ENCODE measurements at regions not wholly inside any gene's neighbourhood (a gene's known extent, or its start where the extent isn't known, plus 50 kb on each side); places are given as distances from the start of the nearest gene placed in this dataset.

GRCh38 chr1:234916840-234917239, 211.8 kb downstream of the TOMM20 start:
- H3K4me3 ChIP-seq (ENCODE audit: low read length): no peak overlapping the region
- no peak for TF ChIP-seq CTCF (conservative IDR thresholded peaks at IDR 0.05; ENCODE audit: low read length)
- no peak for DNase-seq (ENCODE audit: low read depth)

GRCh38 chr1:234915924-234916675, 212.5 kb downstream of the TOMM20 start:
- peak; percentile 45 for DNase-seq (ENCODE audit: low read depth)
- no peak for TF ChIP-seq CTCF (conservative IDR thresholded peaks at IDR 0.05; ENCODE audit: low read length)
- no peak overlapping the region for H3K4me3 ChIP-seq (ENCODE audit: low read length)

GRCh38 chr1:234914606-234915290, 213.9 kb downstream of the TOMM20 start:
- H3K4me3 ChIP-seq (ENCODE audit: low read length): no peak overlapping the region
- TF ChIP-seq CTCF (conservative IDR thresholded peaks at IDR 0.05; ENCODE audit: low read length): no peak

GRCh38 chr1:234913771-234914170, 214.9 kb downstream of the TOMM20 start:
- no peak for DNase-seq (ENCODE audit: low read depth)
- no peak for TF ChIP-seq CTCF (conservative IDR thresholded peaks at IDR 0.05; ENCODE audit: low read length)
- H3K4me3 ChIP-seq (ENCODE audit: low read length): no peak overlapping the region

More at GRCh38 chr1:234914606-234915290, 213.9 kb downstream of the TOMM20 start:
- DNase-seq (ENCODE audit: low read depth): no peak

- DNase-seq (ENCODE audit: low read depth): no peak
- no peak for TF ChIP-seq CTCF (conservative IDR thresholded peaks at IDR 0.05; ENCODE audit: low read length)
These were observed 215.4 kb downstream of the TOMM20 start for GRCh38 chr1:234913278-234913649.

GRCh38 chr1:234912548-234913277, 215.9 kb downstream of the TOMM20 start:
- H3K4me3 ChIP-seq (ENCODE audit: low read length): no peak overlapping the region
- no peak for DNase-seq (ENCODE audit: low read depth)
- TF ChIP-seq CTCF (conservative IDR thresholded peaks at IDR 0.05; ENCODE audit: low read length): no peak

More at GRCh38 chr1:234913278-234913649, 215.4 kb downstream of the TOMM20 start:
- H3K4me3 ChIP-seq (ENCODE audit: low read length): no peak overlapping the region
